ENCODE measurements at regions not wholly inside any gene's neighbourhood (a gene's known extent, or its start where the extent isn't known, plus 50 kb on each side); places are given as distances from the start of the nearest gene placed in this dataset.

GRCh38 chr7:140232957-140233917 lies 56.5 kb upstream of the KDM7A start:
- DNase-seq (ENCODE audit: low spot score) (no peak), ATAC-seq (no peak)
- peaks cover 21 to 26% of the 10 kb centered on the region in 2 donors for H3K4me1 Mint-ChIP-seq (ENCODE audit: low read depth in 2 of 2)
- H3K4me3 Mint-ChIP-seq = no peak overlapping the region
- H3K9me3 Mint-ChIP-seq = no peaks in the 10 kb centered on the region
- no peaks in the 10 kb centered on the region for H3K36me3 Mint-ChIP-seq
- H3K27ac Mint-ChIP-seq = no peak overlapping the region
- no peaks in the 10 kb centered on the region for H3K27me3 Mint-ChIP-seq

GRCh38 chr7:140231771-140232491 lies 55.1 kb upstream of the KDM7A start:
- Mint-ChIP-seq H3K4me1 (ENCODE audit: low read depth in 2 of 2) (peaks cover 21 to 26% of the 10 kb centered on the region in 2 donors), H3K27ac (peak overlapping the region; percentile 52 to 75), H3K4me3 (peak overlapping the region; percentile 95), H3K9me3 (no peaks in the 10 kb centered on the region), H3K36me3 (no peaks in the 10 kb centered on the region), H3K27me3 (no peaks in the 10 kb centered on the region)
- DNase-seq (ENCODE audit: low spot score) (no peak), ATAC-seq (no peak)

- H3K36me3 Mint-ChIP-seq = no peaks in the 10 kb centered on the region
- H3K27ac Mint-ChIP-seq = peak overlapping the region; percentile 75 to 96
- peak overlapping the region; percentile 95 for H3K4me3 Mint-ChIP-seq
Measured at GRCh38 chr7:140230861-140231770, 54.3 kb upstream of the KDM7A start.

DNA sequence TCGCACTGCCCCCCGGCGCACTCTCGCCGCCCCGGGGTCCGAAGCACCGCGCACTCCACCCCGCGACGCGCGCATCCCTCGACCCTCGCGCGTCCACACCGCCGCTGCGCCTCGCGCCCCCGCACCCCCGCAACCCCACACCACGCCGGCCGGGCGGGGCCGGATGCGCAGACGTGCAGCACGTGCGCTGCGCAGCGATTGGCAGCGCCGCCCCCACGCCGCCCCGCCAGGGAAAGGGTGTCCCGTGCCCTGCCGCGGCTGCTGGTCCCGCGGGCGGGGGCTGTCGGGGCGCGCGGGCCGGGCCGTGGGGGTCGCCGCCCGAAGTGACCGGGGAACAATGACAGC lies 53.7 kb upstream of the KDM7A start:
- H3K27ac Mint-ChIP-seq = peak overlapping the region; percentile 75 to 96
- no peaks in the 10 kb centered on the region for H3K9me3 Mint-ChIP-seq
- H3K36me3 Mint-ChIP-seq = no peaks in the 10 kb centered on the region
- peaks cover 26 to 30% of the 10 kb centered on the region in 2 donors for H3K4me1 Mint-ChIP-seq (ENCODE audit: low read depth in 2 of 2)
- peak overlapping the region; percentile 95 for H3K4me3 Mint-ChIP-seq
- DNase-seq (ENCODE audit: low spot score) (peak; percentile 86), ATAC-seq (peak; percentile 84 to 88)
- H3K27me3 Mint-ChIP-seq = no peaks in the 10 kb centered on the region

More at GRCh38 chr7:140230861-140231770, 54.3 kb upstream of the KDM7A start:
- no peak for DNase-seq (ENCODE audit: low spot score)
- Mint-ChIP-seq H3K9me3 (no peaks in the 10 kb centered on the region), H3K4me1 (ENCODE audit: low read depth in 2 of 2) (peaks cover 26 to 30% of the 10 kb centered on the region in 2 donors), H3K27me3 (no peaks in the 10 kb centered on the region)
- peak; percentile 58 to 66 for ATAC-seq

DNA sequence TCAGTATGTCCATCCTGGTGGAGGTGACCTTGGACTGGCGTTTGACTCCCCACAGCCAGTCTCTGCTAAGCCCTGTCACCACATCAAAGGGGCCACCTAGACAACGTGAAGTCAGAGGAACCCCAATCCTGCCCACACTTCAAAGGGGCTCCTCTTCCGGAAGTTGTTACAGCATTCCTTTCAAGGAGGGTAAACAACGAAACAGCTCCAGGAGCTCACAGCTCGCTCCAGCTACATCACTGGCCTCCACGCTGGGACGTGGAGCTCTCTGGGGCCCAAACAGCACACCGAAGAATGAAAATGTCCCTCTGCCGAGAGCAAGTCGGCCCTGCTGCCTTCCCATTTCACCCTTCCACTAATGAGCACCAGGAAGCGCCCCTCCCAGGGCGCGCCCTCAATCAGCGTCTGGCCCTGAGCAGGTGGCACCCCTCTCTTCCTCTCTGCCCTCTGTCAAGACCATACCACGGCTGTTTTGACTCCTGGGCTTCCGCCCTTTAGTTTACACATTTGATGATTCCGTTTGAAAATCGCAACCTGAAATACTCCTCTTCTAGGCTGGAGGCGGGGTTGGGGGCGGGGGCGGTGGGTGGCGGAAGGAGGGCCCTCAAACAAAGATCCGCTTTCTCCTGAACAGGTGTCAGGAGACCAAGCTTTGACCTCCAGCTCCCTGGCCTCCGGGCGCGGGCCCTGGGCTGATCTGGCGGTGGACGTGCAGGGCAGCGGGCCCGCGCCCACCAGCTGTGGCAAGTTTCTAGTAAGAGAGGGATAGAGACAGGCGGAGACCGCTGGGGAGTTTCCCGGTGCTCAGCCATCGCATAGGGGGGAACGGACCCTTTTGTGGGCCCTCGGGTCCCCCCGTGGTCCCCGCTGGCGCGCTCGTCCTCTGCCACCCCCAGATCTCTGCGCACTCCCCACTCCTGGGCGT lies 53.1 kb upstream of the KDM7A start:
- Mint-ChIP-seq H3K9me3 (no peaks in the 10 kb centered on the region), H3K27me3 (no peaks in the 10 kb centered on the region), H3K27ac (peak overlapping the region; percentile 75 to 96), H3K36me3 (no peaks in the 10 kb centered on the region), H3K4me3 (peak overlapping the region; percentile 95), H3K4me1 (ENCODE audit: low read depth in 2 of 2) (peaks cover 26 to 30% of the 10 kb centered on the region in 2 donors)
- DNase-seq (ENCODE audit: low spot score) = no peak
- peak; percentile 69 to 72 for ATAC-seq

DNA sequence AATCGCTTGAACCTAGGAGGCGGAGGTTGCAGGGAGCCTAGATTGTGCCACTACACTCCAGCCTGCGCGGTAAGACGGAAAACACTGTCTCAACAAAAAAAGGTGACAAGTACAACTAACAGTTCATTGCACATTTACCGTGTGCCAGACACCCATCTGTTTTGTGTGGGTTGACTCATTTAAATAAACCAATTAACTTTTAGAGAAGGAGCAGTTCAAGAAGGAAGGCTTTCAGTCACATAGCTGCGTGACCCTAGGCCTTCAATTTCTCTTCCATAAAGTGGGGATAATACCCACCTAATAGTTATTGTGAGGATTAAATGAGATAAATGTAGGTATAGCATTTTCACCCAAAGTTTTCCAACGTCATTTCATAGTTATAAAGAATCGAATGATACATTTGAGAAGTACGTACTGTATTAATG lies 52.3 kb upstream of the KDM7A start:
- H3K27me3 Mint-ChIP-seq = no peaks in the 10 kb centered on the region
- peak overlapping the region; percentile 95 for H3K4me3 Mint-ChIP-seq
- peak overlapping the region; percentile 75 to 96 for H3K27ac Mint-ChIP-seq
- no peaks in the 10 kb centered on the region for H3K9me3 Mint-ChIP-seq
- DNase-seq (ENCODE audit: low spot score) (no peak), ATAC-seq (no peak)
- H3K4me1 Mint-ChIP-seq (ENCODE audit: low read depth in 2 of 2) = peaks cover 30% of the 10 kb centered on the region in 2 donors
- no peaks in the 10 kb centered on the region for H3K36me3 Mint-ChIP-seq

Measured in natural killer cell treated with Interleukin-12 subunit alpha and Interleukin-12 subunit beta and Interleukin-15 and Interleukin-18, amount 100 ng/mL, for 72 hours (primary cell).